HG03280 (cell line): ENCODE measurements at regions not wholly inside any gene's neighbourhood (a gene's known extent, or its start where the extent isn't known, plus 50 kb on each side); places are given as distances from the start of the nearest gene placed in this dataset.

Source experiments
- ATAC-seq: cut with Tn5 transposase; IDR thresholded peaks from one replicate; pipeline ENCODE4 v1.9.1; 2021; ENCODE audit warnings: mild to moderate bottlenecking, moderate library complexity; ENCODE audit not compliant: unreplicated experiment

GRCh38 chr2:150168595-150169236 lies 318.8 kb downstream of the RND3 start:
- no peak for ATAC-seq

GRCh38 chr2:150167711-150168110 lies 319.8 kb downstream of the RND3 start:
- ATAC-seq: peak; percentile 85

GRCh38 chr2:150166313-150167051 lies 321.0 kb downstream of the RND3 start:
- no peak for ATAC-seq

- ATAC-seq: no peak
These were observed 321.5 kb downstream of the RND3 start for GRCh38 chr2:150165988-150166312.

GRCh38 chr2:150165442-150165841 lies 322.0 kb downstream of the RND3 start:
- no peak for ATAC-seq

GRCh38 chr2:150162241-150162942 lies 325.1 kb downstream of the RND3 start:
- no peak for ATAC-seq

- ATAC-seq: no peak
These were observed 327.4 kb downstream of the RND3 start for GRCh38 chr2:150160058-150160457.

- no peak for ATAC-seq
These were observed 328.2 kb downstream of the RND3 start for GRCh38 chr2:150159300-150159699.

GRCh38 chr2:150156876-150157275 lies 330.6 kb downstream of the RND3 start:
- no peak for ATAC-seq

GRCh38 chr2:150156415-150156814 lies 331.1 kb downstream of the RND3 start:
- ATAC-seq: no peak

- ATAC-seq: no peak
These were observed 333.1 kb downstream of the RND3 start for GRCh38 chr2:150154308-150154797.

GRCh38 chr2:150153646-150154307 lies 333.7 kb downstream of the RND3 start:
- ATAC-seq: no peak

GRCh38 chr2:150152230-150152629 lies 335.2 kb downstream of the RND3 start:
- ATAC-seq: no peak

- no peak for ATAC-seq
These were observed 337.3 kb downstream of the RND3 start for GRCh38 chr2:150150144-150150543.

- no peak for ATAC-seq
These were observed 339.4 kb downstream of the RND3 start for GRCh38 chr2:150147889-150148683.

GRCh38 chr2:150146879-150147278 lies 340.6 kb downstream of the RND3 start:
- no peak for ATAC-seq

- ATAC-seq: no peak
These were observed 342.2 kb downstream of the RND3 start for GRCh38 chr2:150145299-150145692.

- ATAC-seq: no peak
These were observed 342.7 kb downstream of the RND3 start for GRCh38 chr2:150144546-150145298.

GRCh38 chr2:150143087-150143536 lies 344.4 kb downstream of the RND3 start:
- no peak for ATAC-seq

- ATAC-seq: no peak
These were observed 344.9 kb downstream of the RND3 start for GRCh38 chr2:150142561-150142960.
